DND-41 (cell line): ENCODE measurements at regions not wholly inside any gene's neighbourhood (a gene's known extent, or its start where the extent isn't known, plus 50 kb on each side); places are given as distances from the start of the nearest gene placed in this dataset.

ENCODE experiments used
- CTCF ChIP-seq: IDR thresholded peaks from 2 replicates; pipeline ENCODE4 v1.5.1; 2012; ENCODE audit warnings: borderline replicate concordance, low read length, moderate library complexity, mild to moderate bottlenecking; ENCODE audit not compliant: poor library complexity, severe bottlenecking; ENCODE audit errors: extremely low read depth
- EZH2 ChIP-seq: IDR thresholded peaks from 3 replicates; pipeline ENCODE4 v1.6.1; 2012; ENCODE audit warnings: borderline replicate concordance, low read depth, mild to moderate bottlenecking, moderate library complexity, low read length, inconsistent platforms; ENCODE audit not compliant: severe bottlenecking

- TF ChIP-seq CTCF (no peak), EZH2 (no peak)
Measured at GRCh38 chr2:180675170-180675569, 305.2 kb upstream of the UBE2E3 start.
